CD14-positive monocyte (primary cell): ENCODE measurements at regions not wholly inside any gene's neighbourhood (a gene's known extent, or its start where the extent isn't known, plus 50 kb on each side); places are given as distances from the start of the nearest gene placed in this dataset.

Source experiments
- DNase-seq, 3 donors: peaks; one replicate each; pipeline ENCODE4 v3.0.0-alpha.2; 2011 to 2022
- H2AFZ ChIP-seq: 2 replicates; pipeline ENCODE4 v1.6.0; 2012; ENCODE audit warnings: mild to moderate bottlenecking, low read depth, low read length, inconsistent platforms; ENCODE audit not compliant: insufficient read depth, poor library complexity, severe bottlenecking
- H3K27ac ChIP-seq, 2 donors: 1 replicate in 1 of 2; 2 replicates in 1 of 2; pipeline ENCODE4 v1.5.1; 2012 to 2013; ENCODE audit warnings: low read length in 2 of 2, control low read depth in 1 of 2, inconsistent platforms in 1 of 2, low read depth in 1 of 2, mild to moderate bottlenecking in 1 of 2
- H3K27me3 ChIP-seq, 2 donors: one replicate each; pipeline versions ENCODE4 v1.6.0 to v1.6.1; 2011 to 2013; ENCODE audit warnings: low read length in 2 of 2; ENCODE audit not compliant: control insufficient read depth in 2 of 2, insufficient read depth in 2 of 2
- H3K36me3 ChIP-seq, 2 donors: replicated peaks in 1 of 2; 1 replicate in 1 of 2; 2 replicates in 1 of 2; pipeline versions ENCODE4 v1.5.1 to v1.6.1; 2012 to 2013; ENCODE audit warnings: low read length in 2 of 2, control low read depth in 1 of 2, inconsistent platforms in 1 of 2, mild to moderate bottlenecking in 1 of 2; ENCODE audit not compliant: insufficient read depth in 2 of 2, control insufficient read depth in 1 of 2
- H3K4me1 ChIP-seq, 2 donors: 1 replicate in 1 of 2; 2 replicates in 1 of 2; pipeline versions ENCODE4 v1.5.1 to v1.6.1; 2012 to 2013; ENCODE audit warnings: low read length in 2 of 2, control low read depth in 1 of 2, inconsistent platforms in 1 of 2, mild to moderate bottlenecking in 1 of 2, moderate library complexity in 1 of 2; ENCODE audit not compliant: insufficient read depth in 2 of 2, control insufficient read depth in 1 of 2
- H3K4me2 ChIP-seq: replicated peaks from 2 replicates; pipeline ENCODE3; 2012; ENCODE audit warnings: low read length, moderate library complexity, mild to moderate bottlenecking; ENCODE audit not compliant: poor library complexity, severe bottlenecking; ENCODE audit errors: extremely low read depth
- H3K4me3 ChIP-seq, 3 experiments: fragments of 200-600 bp in 1 of 3; sonication (generic) in 1 of 3; replicated peaks in 1 of 3; 1 replicate in 2 of 3; 2 replicates in 1 of 3; pipeline ENCODE4 v1.5.1; 2011 to 2013; ENCODE audit warnings: low read length in 3 of 3, mild to moderate bottlenecking in 3 of 3, control low read depth in 2 of 3, low read depth in 2 of 3, inconsistent platforms in 1 of 3, moderate library complexity in 1 of 3
- H3K79me2 ChIP-seq: 2 replicates; pipeline ENCODE4 v1.6.0; 2012; ENCODE audit warnings: mild to moderate bottlenecking, control low read depth, inconsistent platforms, low read length, moderate library complexity; ENCODE audit not compliant: insufficient read depth
- H3K9ac ChIP-seq: 2 replicates; pipeline ENCODE4 v1.6.0; 2017; ENCODE audit warnings: low read length, mild to moderate bottlenecking; ENCODE audit not compliant: insufficient read depth, poor library complexity, severe bottlenecking
- H3K9me3 ChIP-seq, 2 donors: replicated peaks in 1 of 2; 1 replicate in 1 of 2; 2 replicates in 1 of 2; pipeline versions ENCODE4 v1.5.1 to v1.6.1; 2012 to 2013; ENCODE audit warnings: low read length in 2 of 2, control low read depth in 1 of 2; ENCODE audit not compliant: control insufficient read depth in 1 of 2, insufficient read depth in 1 of 2
- H4K20me1 ChIP-seq: 2 replicates; pipeline ENCODE4 v1.6.0; 2012; ENCODE audit warnings: mild to moderate bottlenecking, low read length, control low read depth, moderate library complexity; ENCODE audit not compliant: insufficient read depth
- H3K27ac Mint-ChIP-seq, 7 donors: one replicate each; pipeline ENCODE4 v1.8.0; 2020; ENCODE audit warnings: mild to moderate bottlenecking in 7 of 7, mixed read lengths in 7 of 7, moderate library complexity in 6 of 7, inconsistent platforms in 2 of 7
- H3K27me3 Mint-ChIP-seq, 3 donors: one replicate each; pipeline ENCODE4 v1.8.0; 2021 to 2022; ENCODE audit warnings: low read depth in 3 of 3, mild to moderate bottlenecking in 3 of 3, mixed read lengths in 3 of 3, moderate library complexity in 3 of 3, inconsistent platforms in 1 of 3
- H3K36me3 Mint-ChIP-seq, 2 donors: one replicate each; pipeline ENCODE4 v1.8.0; 2020; ENCODE audit warnings: mixed read lengths in 2 of 2, inconsistent platforms in 1 of 2, mild to moderate bottlenecking in 1 of 2
- H3K4me1 Mint-ChIP-seq: one replicate; pipeline ENCODE4 v1.8.0; 2020; ENCODE audit warnings: mild to moderate bottlenecking, mixed read lengths
- H3K4me3 Mint-ChIP-seq, 2 donors: one replicate each; pipeline ENCODE4 v1.8.0; 2020; ENCODE audit warnings: mild to moderate bottlenecking in 2 of 2, mixed read lengths in 2 of 2, moderate library complexity in 1 of 2
- H3K9me3 Mint-ChIP-seq, 7 donors: one replicate each; pipeline ENCODE4 v1.8.0; 2020 to 2022; ENCODE audit warnings: mixed read lengths in 7 of 7, mild to moderate bottlenecking in 6 of 7, moderate library complexity in 6 of 7, inconsistent platforms in 2 of 7
- WGBS: methylation state at CpG from one replicate; pipeline ENCODE4 v1.1.5; 2013; ENCODE audit warnings: missing lambda C conversion rate; ENCODE audit not compliant: insufficient coverage; 5-methylcytosine and 5-hydroxymethylcytosine counted together
- intact Hi-C, 2 donors: fragments of 100-400 bp; cut with micrococcal nuclease; formaldehyde crosslinking; loops; one replicate each; pipeline versions ENCODE4 v1.15.0 to v1.15.1; 2023
- TF ChIP-seq, protein P1 (sequence below): fragments of 200-600 bp; IDR thresholded peaks from one replicate; pipeline ENCODE4 v1.8.0; 2022; ENCODE audit warnings: antibody characterized with exemption, mild to moderate bottlenecking

DNA sequence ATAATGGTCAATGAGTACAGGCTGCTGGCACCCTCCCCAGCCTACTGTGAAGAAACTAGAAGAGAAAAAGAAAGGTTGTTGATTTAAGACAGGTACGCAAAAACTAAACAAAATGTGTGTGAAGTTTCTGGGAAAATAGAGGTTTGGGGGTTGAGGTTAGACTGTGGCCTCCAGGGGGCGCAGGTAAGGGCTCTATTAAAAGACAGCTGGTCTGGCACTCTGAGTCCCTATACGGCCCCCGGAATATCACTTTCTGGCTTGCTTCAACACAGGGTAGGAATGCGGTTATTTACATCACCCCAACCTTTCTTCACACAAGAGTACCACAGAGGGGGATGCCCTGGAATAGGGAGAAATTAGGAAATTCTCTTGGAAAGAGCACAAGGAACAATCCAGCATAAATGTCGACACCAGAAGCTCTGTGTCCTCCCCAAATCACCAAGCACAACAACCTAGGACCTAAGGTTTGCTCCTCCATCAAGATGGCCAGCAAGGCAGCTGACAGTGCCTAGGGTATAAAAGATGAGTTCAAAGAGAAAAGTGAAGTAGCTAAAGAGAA is 480.8 kb upstream of the KLHL29 start:
- Histone ChIP-seq H3K4me2 (no peak overlapping the region), H2AFZ (no peak overlapping the region), H3K9ac (no peak overlapping the region), H4K20me1 (no peaks in the 10 kb centered on the region), H3K36me3 (no peaks in the 10 kb centered on the region), H3K27me3 (no peaks in the 10 kb centered on the region), H3K4me3 (no peak overlapping the region), H3K9me3 (no peaks in the 10 kb centered on the region), H3K27ac (no peak overlapping the region), H3K4me1 (no peaks in the 10 kb centered on the region), H3K79me2 (no peaks in the 10 kb centered on the region)
- DNase-seq = no peak
- no peaks in the 10 kb centered on the region for H3K4me1 Mint-ChIP-seq
- TF ChIP-seq, protein P1, sequence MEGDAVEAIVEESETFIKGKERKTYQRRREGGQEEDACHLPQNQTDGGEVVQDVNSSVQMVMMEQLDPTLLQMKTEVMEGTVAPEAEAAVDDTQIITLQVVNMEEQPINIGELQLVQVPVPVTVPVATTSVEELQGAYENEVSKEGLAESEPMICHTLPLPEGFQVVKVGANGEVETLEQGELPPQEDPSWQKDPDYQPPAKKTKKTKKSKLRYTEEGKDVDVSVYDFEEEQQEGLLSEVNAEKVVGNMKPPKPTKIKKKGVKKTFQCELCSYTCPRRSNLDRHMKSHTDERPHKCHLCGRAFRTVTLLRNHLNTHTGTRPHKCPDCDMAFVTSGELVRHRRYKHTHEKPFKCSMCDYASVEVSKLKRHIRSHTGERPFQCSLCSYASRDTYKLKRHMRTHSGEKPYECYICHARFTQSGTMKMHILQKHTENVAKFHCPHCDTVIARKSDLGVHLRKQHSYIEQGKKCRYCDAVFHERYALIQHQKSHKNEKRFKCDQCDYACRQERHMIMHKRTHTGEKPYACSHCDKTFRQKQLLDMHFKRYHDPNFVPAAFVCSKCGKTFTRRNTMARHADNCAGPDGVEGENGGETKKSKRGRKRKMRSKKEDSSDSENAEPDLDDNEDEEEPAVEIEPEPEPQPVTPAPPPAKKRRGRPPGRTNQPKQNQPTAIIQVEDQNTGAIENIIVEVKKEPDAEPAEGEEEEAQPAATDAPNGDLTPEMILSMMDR = peak; percentile 24
- H3K4me3 Mint-ChIP-seq = no peak overlapping the region
- H3K27me3 Mint-ChIP-seq = peaks cover 0 to 3% (median 1%) of the 10 kb centered on the region in 3 donors
- no peaks in the 10 kb centered on the region for H3K9me3 Mint-ChIP-seq
- no peak overlapping the region for H3K27ac Mint-ChIP-seq
- WGBS = 100% methylated on average over 1 of the region's 6 CpGs
- no peaks in the 10 kb centered on the region for H3K36me3 Mint-ChIP-seq
- intact Hi-C loops = no loop called here

DNA sequence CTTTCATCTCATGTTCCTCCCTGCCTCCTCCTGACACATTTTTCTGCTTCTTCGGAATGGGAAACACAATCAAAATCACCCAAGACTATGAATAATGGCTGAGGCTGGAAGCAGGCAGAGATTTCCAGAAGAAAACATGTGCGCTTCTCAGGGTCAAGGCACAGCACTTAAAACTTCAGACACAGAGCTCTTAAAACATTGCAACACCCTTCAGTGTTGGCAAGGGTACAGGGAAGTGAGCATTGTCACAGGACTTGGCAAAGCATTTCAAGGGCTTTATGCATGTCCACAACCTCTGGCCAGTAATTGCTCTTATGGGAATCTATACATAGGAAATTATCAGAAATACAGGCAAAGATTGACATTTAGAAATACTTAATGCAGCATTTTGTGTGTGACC is 477.6 kb upstream of the KLHL29 start:
- H3K9ac ChIP-seq = no peak overlapping the region
- H3K9me3 Mint-ChIP-seq = peaks cover 0 to 2% (median 0%) of the 10 kb centered on the region in 7 donors
- no peaks in the 10 kb centered on the region for H3K4me1 Mint-ChIP-seq
- TF ChIP-seq, protein P1 = no peak
- WGBS = 100% methylated on average over 1 of the region's 2 CpGs
- no peaks in the 10 kb centered on the region for H3K36me3 ChIP-seq
- DNase-seq = no peak
- intact Hi-C loops = no loop called here
- H3K27me3 ChIP-seq = no peaks in the 10 kb centered on the region
- no peak overlapping the region for H2AFZ ChIP-seq
- no peaks in the 10 kb centered on the region for H4K20me1 ChIP-seq
- H3K79me2 ChIP-seq = no peaks in the 10 kb centered on the region
- H3K36me3 Mint-ChIP-seq = no peaks in the 10 kb centered on the region
- no peak overlapping the region for H3K4me2 ChIP-seq
- no peak overlapping the region for H3K4me3 ChIP-seq
- no peak overlapping the region for H3K27ac ChIP-seq
- H3K27me3 Mint-ChIP-seq = peaks cover 0 to 3% (median 1%) of the 10 kb centered on the region in 3 donors
- no peaks in the 10 kb centered on the region for H3K4me1 ChIP-seq
- H3K4me3 Mint-ChIP-seq = no peak overlapping the region
- H3K27ac Mint-ChIP-seq = no peak overlapping the region
- H3K9me3 ChIP-seq = no peaks in the 10 kb centered on the region
